HG03575 (cell line): ENCODE measurements at regions not wholly inside any gene's neighbourhood (a gene's known extent, or its start where the extent isn't known, plus 50 kb on each side); places are given as distances from the start of the nearest gene placed in this dataset.
"Not testable (repeated sequence)": the region's sequence is repeated elsewhere in the genome, so short reads cannot be mapped to it uniquely, and the experiment has no call there.

Experiments
- ATAC-seq: cut with Tn5 transposase; IDR thresholded peaks from one replicate; pipeline ENCODE4 v1.9.1; 2021; ENCODE audit not compliant: unreplicated experiment, insufficient number of reproducible peaks, low FRiP score; ENCODE audit errors: extremely low read depth

GRCh38 chr1:166471359-166471758, 304.6 kb upstream of the FAM78B start:
- ATAC-seq: no peak

- no peak for ATAC-seq
Observed at GRCh38 chr1:166479052-166479631, 312.3 kb upstream of the FAM78B start.

GRCh38 chr1:166484471-166484870, 317.7 kb upstream of the FAM78B start:
- no peak for ATAC-seq

GRCh38 chr1:166484871-166485270, 318.1 kb upstream of the FAM78B start:
- ATAC-seq: no peak

GRCh38 chr1:166485620-166486019, 318.8 kb upstream of the FAM78B start:
- ATAC-seq: no peak

GRCh38 chr1:166488327-166488726, 321.5 kb upstream of the FAM78B start:
- no peak for ATAC-seq

- no peak for ATAC-seq
Observed at GRCh38 chr1:166489356-166489669, 322.5 kb upstream of the FAM78B start.

GRCh38 chr1:166489670-166490436, 323.1 kb upstream of the FAM78B start:
- ATAC-seq: peak; percentile 58

- ATAC-seq: peak; percentile 25
Observed at GRCh38 chr1:166490437-166490991, 323.7 kb upstream of the FAM78B start.

- not testable (repeated sequence) for ATAC-seq
Observed at GRCh38 chr1:166493765-166494164, 327.0 kb upstream of the FAM78B start.

GRCh38 chr1:166507347-166507746, 331.9 kb upstream of the POGK start:
- no peak for ATAC-seq

GRCh38 chr1:166511761-166512160, 327.5 kb upstream of the POGK start:
- no peak for ATAC-seq

- no peak for ATAC-seq
Observed at GRCh38 chr1:166514067-166514466, 325.2 kb upstream of the POGK start.

- no peak for ATAC-seq
Observed at GRCh38 chr1:166527752-166528151, 311.5 kb upstream of the POGK start.

GRCh38 chr1:166538646-166539045, 300.6 kb upstream of the POGK start:
- no peak for ATAC-seq

- no peak for ATAC-seq
Observed at GRCh38 chr1:166544036-166544435, 295.2 kb upstream of the POGK start.

- ATAC-seq: no peak
Observed at GRCh38 chr1:166544561-166544960, 294.7 kb upstream of the POGK start.

GRCh38 chr1:166552706-166553105, 286.6 kb upstream of the POGK start:
- no peak for ATAC-seq

- no peak for ATAC-seq
Observed at GRCh38 chr1:166570954-166571353, 268.3 kb upstream of the POGK start.

- no peak for ATAC-seq
Observed at GRCh38 chr1:166573199-166573598, 266.1 kb upstream of the POGK start.
